CD4-positive, alpha-beta T cell treated with Interleukin-2 at 100 ng/mL for 4 hours (primary cell): ENCODE measurements at regions not wholly inside any gene's neighbourhood (a gene's known extent, or its start where the extent isn't known, plus 50 kb on each side); places are given as distances from the start of the nearest gene placed in this dataset.
"Not testable (repeated sequence)": the region's sequence is repeated elsewhere in the genome, so short reads cannot be mapped to it uniquely, and the experiment has no call there.

Experiments used
- DNase-seq: peaks from one replicate; pipeline ENCODE4 v3.0.0-alpha.2; 2020; ENCODE audit warnings: low spot score

GRCh38 chr3:144638009-144638408, 666.4 kb downstream of the DIPK2A start:
- DNase-seq = no peak

DNA sequence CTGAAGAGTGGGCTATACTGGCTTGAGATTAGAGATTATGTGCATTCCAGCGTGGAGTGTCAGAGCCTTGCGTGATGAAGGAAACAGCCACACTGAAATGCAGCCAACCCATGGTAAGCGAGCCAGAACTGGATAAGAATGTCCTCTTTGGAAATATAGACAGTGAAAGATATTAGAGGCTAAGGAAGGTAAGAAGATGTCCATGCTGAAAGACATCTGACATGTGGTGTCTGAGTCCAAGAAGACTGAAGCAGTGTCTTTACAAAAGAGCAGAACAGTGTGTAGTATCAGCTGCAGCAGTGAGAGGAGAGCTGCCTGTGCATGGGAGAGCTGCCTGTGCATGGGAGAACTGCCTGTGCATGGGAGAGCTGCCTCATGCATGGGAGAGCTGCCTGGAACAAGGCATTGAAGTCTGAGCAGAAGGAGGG, 672.2 kb downstream of the DIPK2A start:
- DNase-seq = no peak

DNA sequence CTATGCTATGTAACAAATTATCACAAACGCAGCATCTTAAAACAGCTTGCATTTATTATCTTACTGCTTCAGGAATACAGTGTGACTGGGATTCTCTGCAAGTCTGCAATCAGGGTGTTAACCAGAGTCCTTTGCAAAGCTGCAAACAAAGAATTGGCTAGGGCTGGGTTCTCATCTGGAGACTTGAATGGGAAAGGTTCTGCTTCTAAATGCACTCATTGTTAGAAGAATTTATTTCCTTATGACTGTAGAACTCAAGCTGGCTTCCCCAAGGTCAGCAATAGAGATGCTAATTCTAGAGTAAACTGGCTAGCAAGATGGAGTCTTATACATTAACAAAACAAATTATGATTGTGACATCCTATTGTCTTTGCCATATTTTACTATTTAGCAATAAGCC, 673.7 kb downstream of the DIPK2A start:
- no peak for DNase-seq

DNA sequence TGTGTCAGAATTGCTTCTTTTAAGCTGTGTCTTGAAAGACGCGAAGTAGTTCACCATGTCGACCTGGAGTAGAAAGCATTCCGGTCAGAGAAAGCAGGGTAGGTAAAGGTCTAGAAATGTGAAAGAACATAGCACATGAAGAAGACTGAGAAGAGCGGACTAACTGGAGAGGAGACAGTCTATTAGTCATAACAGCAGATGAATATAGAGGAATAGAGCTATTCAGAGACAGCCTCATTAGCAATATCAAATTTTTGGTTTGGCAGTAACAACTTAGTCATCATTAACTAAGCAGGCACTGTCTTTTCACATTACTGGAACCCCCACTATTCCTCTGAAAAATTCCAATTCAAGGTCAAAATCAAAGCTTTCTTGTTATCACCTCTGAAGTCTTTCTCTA, 678.8 kb downstream of the DIPK2A start:
- DNase-seq = no peak

GRCh38 chr3:144652573-144652972, 681.0 kb downstream of the DIPK2A start:
- DNase-seq = no peak

DNA sequence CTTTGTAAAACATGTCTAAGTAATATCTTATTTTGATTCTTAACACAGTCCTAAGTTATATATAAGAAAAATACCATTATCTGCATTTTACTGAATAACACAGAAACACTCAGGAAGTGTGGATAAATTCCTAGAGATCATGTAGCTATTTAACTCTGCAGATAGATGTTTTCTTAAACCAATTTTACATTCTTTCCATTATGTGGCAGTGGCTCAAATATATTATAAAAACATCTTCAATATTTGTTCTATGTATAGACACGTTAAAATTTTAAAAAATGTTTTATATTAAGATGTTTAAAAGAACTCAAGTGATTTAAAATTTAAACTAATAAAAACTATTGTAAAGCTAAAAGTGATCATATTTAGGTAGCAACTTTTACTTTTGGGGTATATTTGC, 683.8 kb downstream of the DIPK2A start:
- no peak for DNase-seq

- DNase-seq = no peak
Observed at GRCh38 chr3:144660186-144660585, 688.6 kb downstream of the DIPK2A start.

GRCh38 chr3:144662729-144663128, 691.1 kb downstream of the DIPK2A start:
- no peak for DNase-seq

GRCh38 chr3:144663456-144664436, 692.1 kb downstream of the DIPK2A start:
- DNase-seq = no peak

DNA sequence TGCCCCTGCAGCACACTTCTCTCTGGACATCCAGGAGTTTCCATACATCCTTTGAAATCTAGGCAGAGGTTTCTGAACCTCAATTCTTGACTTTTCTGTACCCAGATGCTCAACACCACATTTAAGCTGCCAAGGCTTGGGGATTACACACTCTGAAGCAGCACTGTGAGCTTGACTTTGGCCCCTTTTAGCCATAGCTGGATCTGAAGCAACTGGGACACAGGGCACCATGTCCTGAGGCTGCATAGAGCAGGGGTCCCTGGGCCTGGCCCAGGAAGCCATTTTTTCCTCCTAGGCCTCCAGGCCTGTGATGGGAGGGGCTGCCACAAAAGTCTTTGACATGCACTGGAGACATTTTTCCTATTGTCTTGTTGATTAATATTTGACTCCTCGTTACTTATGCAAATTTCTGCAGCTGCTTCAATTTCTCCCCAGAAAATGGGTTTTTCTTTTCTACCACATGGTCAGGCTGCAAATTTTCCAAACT, 694.0 kb downstream of the DIPK2A start:
- no peak for DNase-seq

- DNase-seq = no peak
Observed at GRCh38 chr3:144670571-144670970, 698.9 kb downstream of the DIPK2A start.

- DNase-seq = no peak
Observed at GRCh38 chr3:144677103-144677502, 705.5 kb downstream of the DIPK2A start.

- DNase-seq = no peak
Observed at GRCh38 chr3:144683065-144683464, 711.4 kb downstream of the DIPK2A start.

- DNase-seq = no peak
Observed at GRCh38 chr3:144687862-144688261, 716.2 kb downstream of the DIPK2A start.

GRCh38 chr3:144692488-144692887, 720.9 kb downstream of the DIPK2A start:
- DNase-seq = no peak

DNA sequence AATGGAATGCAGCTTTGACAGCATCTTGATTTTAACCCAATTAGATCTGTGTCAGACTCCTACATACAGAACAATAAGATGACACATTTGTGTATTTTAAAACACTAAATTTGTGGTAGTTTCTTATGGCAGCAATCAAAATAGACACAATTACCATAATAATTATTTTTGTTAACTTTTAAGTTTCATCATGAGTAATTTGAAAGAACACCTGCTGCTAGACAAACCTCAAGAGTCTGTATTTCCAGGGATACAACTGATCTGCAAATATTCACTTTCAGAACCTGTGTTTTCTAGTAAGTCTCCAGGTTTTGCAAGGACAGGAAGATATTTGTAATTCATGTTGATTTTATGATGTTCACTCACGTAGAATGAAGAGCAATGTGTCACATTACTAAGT, 736.8 kb downstream of the DIPK2A start:
- no peak for DNase-seq

GRCh38 chr3:144737281-144737680, 765.7 kb downstream of the DIPK2A start:
- no peak for DNase-seq

- DNase-seq = no peak
Observed at GRCh38 chr3:144743225-144743668, 771.6 kb downstream of the DIPK2A start.

DNA sequence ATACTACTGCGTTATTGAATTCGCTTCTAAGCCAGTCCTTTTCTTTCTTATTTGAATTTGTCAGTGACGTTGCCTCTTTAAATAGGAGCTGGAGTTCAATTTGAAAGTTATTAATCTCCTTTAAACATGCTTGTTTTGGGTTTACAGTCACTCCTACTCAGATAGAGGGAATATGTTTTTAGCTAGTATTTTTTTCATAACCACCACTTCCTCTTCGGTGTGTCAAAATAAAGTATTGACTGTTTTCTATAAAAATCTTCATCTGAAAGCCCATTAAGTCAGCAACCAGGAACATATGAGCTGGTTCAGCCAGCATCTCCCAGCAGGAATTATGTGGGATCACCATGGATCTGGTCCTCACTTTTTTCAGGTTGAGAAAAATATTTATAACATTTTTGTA, 772.9 kb downstream of the DIPK2A start:
- no peak for DNase-seq

- DNase-seq = no peak
Observed at GRCh38 chr3:144746631-144747030, 775.0 kb downstream of the DIPK2A start.

GRCh38 chr3:144749536-144750253, 778.1 kb downstream of the DIPK2A start:
- DNase-seq = not testable (repeated sequence)

DNA sequence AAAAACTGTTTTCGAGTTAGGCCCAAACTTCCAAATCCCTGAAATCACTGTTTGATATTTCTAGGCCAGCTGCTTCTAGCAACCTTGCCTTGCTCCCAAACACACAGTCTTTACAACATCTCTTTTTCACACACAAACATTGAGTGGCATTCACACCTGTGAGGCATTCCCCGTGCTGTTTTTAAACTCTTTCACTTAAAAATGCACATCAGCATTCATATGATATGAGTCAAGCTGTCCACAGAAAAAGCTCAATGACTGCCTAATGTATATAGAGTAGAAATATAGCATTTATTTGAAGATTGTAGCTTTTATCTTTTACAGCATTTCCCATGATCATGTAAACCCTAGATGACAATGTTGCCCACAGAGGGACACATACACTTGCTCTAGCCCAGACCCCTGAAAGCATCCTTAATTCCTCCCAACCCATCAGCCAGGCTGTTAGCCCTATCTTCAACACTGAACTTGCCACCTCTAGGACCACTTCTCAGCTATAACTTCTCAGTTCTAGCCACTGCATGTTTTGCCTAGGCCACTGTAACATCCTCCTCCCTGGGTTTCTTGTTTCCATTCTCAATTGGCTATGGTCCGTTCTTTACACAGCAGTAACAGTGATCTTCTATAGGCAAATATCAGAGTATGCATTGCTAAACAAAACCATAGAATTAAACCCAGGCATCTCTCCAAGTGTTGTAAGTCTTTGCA, 782.6 kb downstream of the DIPK2A start:
- DNase-seq = no peak
